Liver (tissue), 8 donors: ENCODE measurements at regions not wholly inside any gene's neighbourhood (a gene's known extent, or its start where the extent isn't known, plus 50 kb on each side); places are given as distances from the start of the nearest gene placed in this dataset.

Experiments
- DNase-seq: peaks from one replicate; pipeline ENCODE4 v3.0.0-alpha.2; 2017; ENCODE audit warnings: low spot score
- H3K27ac ChIP-seq, 2 donors: one replicate each; pipeline ENCODE4 v1.7.0; 2013; ENCODE audit warnings: inconsistent platforms in 2 of 2, low read length in 2 of 2, control low read depth in 1 of 2, low read depth in 1 of 2, mild to moderate bottlenecking in 1 of 2
- H3K27me3 ChIP-seq, 4 donors: one replicate each; pipeline versions ENCODE4 v1.6.1 to v1.7.0; 2013; ENCODE audit warnings: low read length in 3 of 4, inconsistent platforms in 1 of 4, mild to moderate bottlenecking in 1 of 4, moderate library complexity in 1 of 4; ENCODE audit not compliant: control insufficient read depth in 4 of 4, insufficient read depth in 4 of 4
- H3K36me3 ChIP-seq, 4 donors: one replicate each; pipeline versions ENCODE4 v1.6.1 to v1.7.0; 2013; ENCODE audit warnings: low read length in 3 of 4, mild to moderate bottlenecking in 3 of 4, low read depth in 1 of 4, moderate library complexity in 1 of 4; ENCODE audit not compliant: control insufficient read depth in 4 of 4, insufficient read depth in 3 of 4
- H3K4me1 ChIP-seq, 4 donors: one replicate each; pipeline versions ENCODE4 v1.6.1 to v1.7.0; 2013; ENCODE audit warnings: low read length in 3 of 4, mild to moderate bottlenecking in 3 of 4, moderate library complexity in 1 of 4; ENCODE audit not compliant: control insufficient read depth in 4 of 4, insufficient read depth in 4 of 4
- H3K4me3 ChIP-seq, 3 donors: one replicate each; pipeline versions ENCODE4 v1.6.1 to v1.7.0; 2013; ENCODE audit warnings: low read length in 3 of 3, control low read depth in 1 of 3, low read depth in 1 of 3, mild to moderate bottlenecking in 1 of 3
- H3K9ac ChIP-seq, 2 donors: one replicate each; pipeline ENCODE4 v1.7.0; 2013; ENCODE audit warnings: low read length in 2 of 2, mild to moderate bottlenecking in 2 of 2, moderate library complexity in 2 of 2, control low read depth in 1 of 2, low read depth in 1 of 2
- H3K9me3 ChIP-seq, 4 donors: one replicate each; pipeline versions ENCODE4 v1.6.1 to v1.7.0; 2013; ENCODE audit warnings: low read length in 3 of 4; ENCODE audit not compliant: control insufficient read depth in 4 of 4
- ATF3 ChIP-seq: IDR thresholded peaks from 2 replicates; pipeline ENCODE4 v1.6.1; 2016; ENCODE audit warnings: antibody characterized with exemption
- CTCF ChIP-seq: fragments of 150-350 bp; IDR thresholded peaks from 2 replicates; pipeline ENCODE4 v1.5.1; 2017; ENCODE audit warnings: improper control_type of control experiment, low read depth, low read length; ENCODE audit not compliant: missing input control
- EGR1 ChIP-seq, 2 donors: IDR thresholded peaks; 2 replicates each; pipeline ENCODE4 v1.6.1; 2016 to 2018; ENCODE audit warnings: antibody characterized with exemption in 2 of 2, low read depth in 2 of 2
- FOXA1 ChIP-seq: IDR thresholded peaks from 2 replicates; pipeline ENCODE4 v1.6.1; 2016; ENCODE audit warnings: antibody characterized with exemption
- FOXA2 ChIP-seq: IDR thresholded peaks from 2 replicates; pipeline ENCODE4 v1.6.1; 2016; ENCODE audit warnings: antibody characterized with exemption
- GABPA ChIP-seq, 2 donors: IDR thresholded peaks in 1 of 2; conservative IDR thresholded peaks in 1 of 2; 2 replicates each; pipeline ENCODE4 v1.6.1; 2016; ENCODE audit warnings: antibody characterized with exemption in 2 of 2, mild to moderate bottlenecking in 1 of 2, moderate library complexity in 1 of 2
- HNF4A ChIP-seq, 2 donors: conservative IDR thresholded peaks; 2 replicates each; pipeline ENCODE4 v1.6.1; 2016; ENCODE audit warnings: antibody characterized with exemption in 2 of 2, mild to moderate bottlenecking in 2 of 2
- HNF4G ChIP-seq: IDR thresholded peaks from 2 replicates; pipeline ENCODE4 v1.6.1; 2016; ENCODE audit warnings: antibody characterized with exemption
- JUND ChIP-seq, 2 donors: IDR thresholded peaks; 2 replicates each; pipeline ENCODE4 v1.6.1; 2016; ENCODE audit warnings: antibody characterized with exemption in 2 of 2
- MAX ChIP-seq: IDR thresholded peaks from 2 replicates; pipeline ENCODE4 v1.6.1; 2016; ENCODE audit warnings: antibody characterized with exemption
- NR2F2 ChIP-seq: IDR thresholded peaks from 2 replicates; pipeline ENCODE4 v1.6.1; 2016; ENCODE audit warnings: antibody characterized with exemption
- RAD21 ChIP-seq, 2 donors: IDR thresholded peaks; 2 replicates each; pipeline ENCODE4 v1.6.1; 2016; ENCODE audit warnings: antibody characterized with exemption in 2 of 2, mild to moderate bottlenecking in 2 of 2
- REST ChIP-seq: IDR thresholded peaks from 2 replicates; pipeline ENCODE4 v1.6.1; 2016; ENCODE audit warnings: antibody characterized with exemption, mild to moderate bottlenecking
- RXRA ChIP-seq, 2 donors: IDR thresholded peaks; 2 replicates each; pipeline ENCODE4 v1.6.1; 2017 to 2018; ENCODE audit warnings: antibody characterized with exemption in 2 of 2, mild to moderate bottlenecking in 1 of 2
- SP1 ChIP-seq: IDR thresholded peaks from 2 replicates; pipeline ENCODE4 v1.6.1; 2018; ENCODE audit warnings: antibody characterized with exemption, mild to moderate bottlenecking
- TAF1 ChIP-seq: conservative IDR thresholded peaks from 2 replicates; pipeline ENCODE4 v1.6.1; 2016; ENCODE audit warnings: antibody characterized with exemption, mild to moderate bottlenecking
- YY1 ChIP-seq: IDR thresholded peaks from 2 replicates; pipeline ENCODE4 v1.6.1; 2016; ENCODE audit warnings: antibody characterized with exemption, mild to moderate bottlenecking
- ZBTB33 ChIP-seq: IDR thresholded peaks from 2 replicates; pipeline ENCODE4 v1.6.1; 2016; ENCODE audit warnings: antibody characterized with exemption
- WGBS: extraction: QIAGEN DNeasy Blood & Tissue Kit; methylation state at CpG from one replicate; pipeline ENCODE4 v1.1.7; 2013; 5-methylcytosine and 5-hydroxymethylcytosine counted together
- donor health status: healthy.
- donor health status: healthy.
- donor health status: healthy.
- donor health status: healthy.
- donor health status: healthy.

- DNase-seq: no peak
- 93% methylated on average over 2 of the region's 2 CpGs for WGBS
- Histone ChIP-seq H3K9me3 (no peaks in the 10 kb centered on the region), H3K4me3 (no peak overlapping the region), H3K4me1 (no peaks in the 10 kb centered on the region), H3K27me3 (no peaks in the 10 kb centered on the region), H3K9ac (no peak overlapping the region), H3K27ac (no peak overlapping the region), H3K36me3 (no peaks in the 10 kb centered on the region)
- no peak for TF ChIP-seq ZBTB33
- TF ChIP-seq HNF4G: no peak
- no peak for TF ChIP-seq YY1
- no peak for TF ChIP-seq EGR1 (IDR thresholded peaks at IDR 0.05; ENCODE audit: low read depth in 2 of 2)
- no peak for TF ChIP-seq HNF4A (conservative IDR thresholded peaks at IDR 0.05)
- TF ChIP-seq REST: no peak
- TF ChIP-seq CTCF: no peak
- TF ChIP-seq MAX: no peak
- TF ChIP-seq RXRA (IDR thresholded peaks at IDR 0.05): no peak
- TF ChIP-seq SP1: no peak
- TF ChIP-seq TAF1: no peak
- no peak for TF ChIP-seq GABPA (IDR thresholded peaks at IDR 0.05 in 1 of 2, conservative IDR thresholded peaks at IDR 0.05 in 1 of 2)
- TF ChIP-seq JUND (IDR thresholded peaks at IDR 0.05): no peak
- no peak for TF ChIP-seq FOXA1
- TF ChIP-seq NR2F2: no peak
Measured at GRCh38 chr3:64932016-64932518, 244.3 kb upstream of the ADAMTS9 start.

- Histone ChIP-seq H3K27me3 (no peaks in the 10 kb centered on the region), H3K27ac (no peak overlapping the region), H3K4me3 (no peak overlapping the region), H3K36me3 (no peaks in the 10 kb centered on the region), H3K9me3 (no peaks in the 10 kb centered on the region), H3K9ac (no peak overlapping the region), H3K4me1 (no peaks in the 10 kb centered on the region)
- 94% methylated on average over 2 of the region's 2 CpGs for WGBS
- DNase-seq: no peak
- TF ChIP-seq TAF1 (no peak), HNF4G (no peak), HNF4A (conservative IDR thresholded peaks at IDR 0.05) (no peak), NR2F2 (no peak), RXRA (IDR thresholded peaks at IDR 0.05) (no peak), MAX (no peak), RAD21 (IDR thresholded peaks at IDR 0.05) (no peak), JUND (IDR thresholded peaks at IDR 0.05) (no peak), YY1 (no peak), FOXA1 (no peak), ATF3 (no peak), REST (no peak), FOXA2 (no peak), GABPA (IDR thresholded peaks at IDR 0.05 in 1 of 2, conservative IDR thresholded peaks at IDR 0.05 in 1 of 2) (no peak), SP1 (no peak), ZBTB33 (no peak)
Measured at GRCh38 chr3:64930891-64931290, 243.1 kb upstream of the ADAMTS9 start.
